SK-N-SH (cell line): ENCODE measurements at regions not wholly inside any gene's neighbourhood (a gene's known extent, or its start where the extent isn't known, plus 50 kb on each side); places are given as distances from the start of the nearest gene placed in this dataset.

ENCODE experiments used
- CTCF ChIA-PET: fragments of 300-600, 350-600 bp; formaldehyde crosslinking; extraction: SDS; loops from one replicate; lab custom pipeline; 2021; lab: Yijun Ruan, JAX
- POLR2A ChIA-PET: fragments of 350-600 bp; sonication (Branson Sonifier 250); formaldehyde crosslinking; extraction: SDS; loops from one replicate; lab custom pipeline; 2020; ENCODE audit warnings: antibody characterized with exemption, inconsistent platforms; lab: Yijun Ruan, JAX
- DNase-seq: peaks from one replicate; pipeline ENCODE4 v3.0.0; 2012
- H2AFZ ChIP-seq: fragments of 200-600 bp; sonication (generic); 2 replicates; pipeline ENCODE4 v1.8.1; 2016; ENCODE audit warnings: antibody characterized with exemption, mild to moderate bottlenecking, low read depth
- H3F3A ChIP-seq: fragments of 200-600 bp; sonication (generic); replicated peaks from 2 replicates; pipeline ENCODE3; 2016; ENCODE audit warnings: antibody characterized with exemption, mild to moderate bottlenecking; ENCODE audit not compliant: insufficient read depth
- H3K27ac ChIP-seq, 2 experiments: fragments of 200-500 bp in 1 of 2; fragments of 200-600 bp in 1 of 2; sonication (Bioruptor generic) in 1 of 2; sonication (generic), shearing (Covaris generic) in 1 of 2; 2 replicates each; pipeline versions ENCODE4 v1.5.1 to v1.6.1; 2014 to 2016; ENCODE audit warnings: low read depth in 2 of 2, inconsistent platforms in 1 of 2, low read length in 1 of 2, mild to moderate bottlenecking in 1 of 2, mixed read lengths in 1 of 2
- H3K27me3 ChIP-seq: fragments of 200-600 bp; sonication (generic), shearing (Covaris generic); 2 replicates; pipeline ENCODE4 v1.6.1; 2016; ENCODE audit warnings: mixed run types; ENCODE audit not compliant: insufficient read depth
- H3K36me3 ChIP-seq, 2 experiments: fragments of 200-500 bp in 1 of 2; fragments of 200-600 bp in 1 of 2; sonication (Bioruptor generic) in 1 of 2; sonication (generic) in 1 of 2; replicated peaks in 1 of 2; 2 replicates each; pipeline versions ENCODE3 to v1.5.1; 2014 to 2016; ENCODE audit warnings: low read length in 1 of 2, mild to moderate bottlenecking in 1 of 2; ENCODE audit not compliant: insufficient read depth in 2 of 2, control insufficient read depth in 1 of 2
- H3K4me1 ChIP-seq, 2 experiments: fragments of 200-500 bp in 1 of 2; fragments of 200-600 bp in 1 of 2; sonication (Bioruptor generic) in 1 of 2; sonication (generic), shearing (Covaris generic) in 1 of 2; 2 replicates each; pipeline versions ENCODE4 v1.5.1 to v1.6.1; 2014 to 2016; ENCODE audit warnings: low read depth in 1 of 2, low read length in 1 of 2, mixed run types in 1 of 2; ENCODE audit not compliant: insufficient read depth in 2 of 2, control insufficient read depth in 1 of 2
- H3K4me2 ChIP-seq: fragments of 200-600 bp; sonication (generic), shearing (Covaris generic); 2 replicates; pipeline ENCODE4 v1.6.1; 2017; ENCODE audit warnings: mixed run types
- H3K4me3 ChIP-seq, 2 experiments: fragments of 200-500 bp in 1 of 2; fragments of 200-600 bp in 1 of 2; sonication (Bioruptor generic) in 1 of 2; sonication (generic), shearing (Covaris generic) in 1 of 2; 2 replicates each; pipeline versions ENCODE4 v1.5.1 to v1.8.1; 2014 to 2016; ENCODE audit warnings: low read depth in 2 of 2, inconsistent platforms in 1 of 2, low read length in 1 of 2, mild to moderate bottlenecking in 1 of 2, mixed read lengths in 1 of 2, moderate library complexity in 1 of 2
- H3K79me2 ChIP-seq: fragments of 200-600 bp; sonication (generic); 2 replicates; pipeline ENCODE4 v1.8.1; 2017; ENCODE audit warnings: mild to moderate bottlenecking; ENCODE audit not compliant: insufficient read depth
- H3K9ac ChIP-seq: fragments of 200-600 bp; sonication (generic); 2 replicates; pipeline ENCODE4 v1.6.1; 2017; ENCODE audit warnings: mixed run types
- H3K9me2 ChIP-seq: fragments of 200-600 bp; sonication (generic); 2 replicates; pipeline ENCODE4 v1.6.1; 2017; ENCODE audit warnings: mixed run types
- H3K9me3 ChIP-seq: fragments of 200-600 bp; sonication (generic); 2 replicates; pipeline ENCODE4 v1.6.1; 2017; ENCODE audit warnings: mixed run types, mild to moderate bottlenecking, moderate library complexity
- H4K20me1 ChIP-seq: fragments of 200-600 bp; sonication (generic); 2 replicates; pipeline ENCODE4 v1.6.1; 2017; ENCODE audit warnings: mild to moderate bottlenecking, mixed run types; ENCODE audit not compliant: insufficient read depth
- CHD2 ChIP-seq: fragments of 150-350 bp; IDR thresholded peaks from 2 replicates; pipeline ENCODE4 v1.6.1; 2018; ENCODE audit warnings: low read length; ENCODE audit not compliant: partially characterized antibody
- ELF1 ChIP-seq: IDR thresholded peaks from 2 replicates; pipeline ENCODE4 v1.4.0; 2012
- EP300 ChIP-seq, 2 experiments: IDR thresholded peaks; 2 replicates each; pipeline versions ENCODE4 v1.4.0 to v1.6.1; 2012; ENCODE audit warnings: borderline replicate concordance in 1 of 2, low read depth in 1 of 2, low read length in 1 of 2
- FOSL2 ChIP-seq: IDR thresholded peaks from 2 replicates; pipeline ENCODE4 v1.4.0; 2012; ENCODE audit warnings: low read depth, mild to moderate bottlenecking, moderate library complexity, borderline replicate concordance
- FOXJ3 ChIP-seq: sonication (generic); formaldehyde crosslinking; IDR thresholded peaks from 2 replicates; pipeline ENCODE4 v1.5.1; 2020; ENCODE audit warnings: mild to moderate bottlenecking, missing genetic modification reagents
- FOXM1 ChIP-seq: IDR thresholded peaks from 2 replicates; pipeline ENCODE4 v1.4.0; 2012; ENCODE audit warnings: low read depth, mild to moderate bottlenecking
- GATA2 ChIP-seq: sonication (generic); formaldehyde crosslinking; IDR thresholded peaks from 2 replicates; pipeline ENCODE4 v1.5.0; 2020; ENCODE audit warnings: mild to moderate bottlenecking, missing genetic modification reagents
- NFIC ChIP-seq: IDR thresholded peaks from 2 replicates; pipeline ENCODE4 v1.4.0; 2012; ENCODE audit warnings: borderline replicate concordance
- POLR2AphosphoS5 ChIP-seq: IDR thresholded peaks from 2 replicates; pipeline ENCODE4 v1.6.1; 2012; ENCODE audit warnings: low read depth, low read length
- RAD21 ChIP-seq: IDR thresholded peaks from 2 replicates; pipeline ENCODE4 v1.6.1; 2012; ENCODE audit warnings: mild to moderate bottlenecking, low read length
- RCOR1 ChIP-seq: fragments of 150-350 bp; IDR thresholded peaks from 2 replicates; pipeline ENCODE4 v1.6.1; 2017; ENCODE audit warnings: antibody characterized with exemption, low read length
- RFX5 ChIP-seq: IDR thresholded peaks from 2 replicates; pipeline ENCODE4 v1.6.1; 2012; ENCODE audit warnings: mild to moderate bottlenecking, improper control_type of control experiment, low read length
- RXRA ChIP-seq: IDR thresholded peaks from 2 replicates; pipeline ENCODE4 v1.4.0; 2012; ENCODE audit warnings: low read depth, mild to moderate bottlenecking, borderline replicate concordance
- TAF1 ChIP-seq: IDR thresholded peaks from 2 replicates; pipeline ENCODE4 v1.6.1; 2012; ENCODE audit warnings: low read depth, mild to moderate bottlenecking, low read length, moderate library complexity, borderline replicate concordance
- TEAD4 ChIP-seq: IDR thresholded peaks from 2 replicates; pipeline ENCODE4 v1.4.0; 2012; ENCODE audit warnings: mild to moderate bottlenecking, borderline replicate concordance; ENCODE audit not compliant: insufficient read depth
- ZBTB33 ChIP-seq: IDR thresholded peaks from 2 replicates; pipeline ENCODE4 v1.4.0; 2012; ENCODE audit warnings: low read depth, borderline replicate concordance
- WGBS: methylation state at CpG from one replicate; pipeline ENCODE4 v1.1.6; 2017; ENCODE audit warnings: low lambda C conversion rate; 5-methylcytosine and 5-hydroxymethylcytosine counted together
- TF ChIP-seq, protein P1 (sequence below): IDR thresholded peaks from 2 replicates; pipeline ENCODE4 v1.4.0; 2012; ENCODE audit warnings: low read depth, borderline replicate concordance
- TF ChIP-seq, protein P2 (sequence below): fragments of 150-350 bp; IDR thresholded peaks from 2 replicates; pipeline ENCODE4 v1.6.1; 2016; ENCODE audit warnings: mild to moderate bottlenecking, low read depth, low read length
- TF ChIP-seq, protein P3 (sequence below): IDR thresholded peaks from 2 replicates; pipeline ENCODE4 v1.4.0; 2012; ENCODE audit warnings: low read depth

- no peak overlapping the region for H3K4me3 ChIP-seq
- no peak overlapping the region for H3K27ac ChIP-seq
- no peak overlapping the region for H3K9ac ChIP-seq
- no peaks in the 10 kb centered on the region for H3K79me2 ChIP-seq
- WGBS = 31% methylated on average over 2 of the region's 2 CpGs
- CTCF ChIA-PET = no interaction called here
- H3K27me3 ChIP-seq = no peaks in the 10 kb centered on the region
- POLR2A ChIA-PET = no interaction called here
- H3F3A ChIP-seq = no peaks in the 10 kb centered on the region
- H4K20me1 ChIP-seq = no peaks in the 10 kb centered on the region
- no peaks in the 10 kb centered on the region for H3K4me1 ChIP-seq
- TF ChIP-seq FOXJ3 (CRISPR knock-in tag) = no peak
- no peak for TF ChIP-seq ELF1
- no peak for TF ChIP-seq CHD2
- TF ChIP-seq TEAD4 = no peak
- TF ChIP-seq, protein P1, sequence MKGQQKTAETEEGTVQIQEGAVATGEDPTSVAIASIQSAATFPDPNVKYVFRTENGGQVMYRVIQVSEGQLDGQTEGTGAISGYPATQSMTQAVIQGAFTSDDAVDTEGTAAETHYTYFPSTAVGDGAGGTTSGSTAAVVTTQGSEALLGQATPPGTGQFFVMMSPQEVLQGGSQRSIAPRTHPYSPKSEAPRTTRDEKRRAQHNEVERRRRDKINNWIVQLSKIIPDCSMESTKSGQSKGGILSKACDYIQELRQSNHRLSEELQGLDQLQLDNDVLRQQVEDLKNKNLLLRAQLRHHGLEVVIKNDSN = no peak
- no peak for TF ChIP-seq RAD21
- TF ChIP-seq POLR2AphosphoS5 = no peak
- no peak for TF ChIP-seq GATA2
- TF ChIP-seq NFIC = no peak
- TF ChIP-seq TAF1 = no peak
- no peak for TF ChIP-seq RFX5
- TF ChIP-seq RXRA = no peak
- TF ChIP-seq FOXM1 = no peak
- TF ChIP-seq, protein P2, sequence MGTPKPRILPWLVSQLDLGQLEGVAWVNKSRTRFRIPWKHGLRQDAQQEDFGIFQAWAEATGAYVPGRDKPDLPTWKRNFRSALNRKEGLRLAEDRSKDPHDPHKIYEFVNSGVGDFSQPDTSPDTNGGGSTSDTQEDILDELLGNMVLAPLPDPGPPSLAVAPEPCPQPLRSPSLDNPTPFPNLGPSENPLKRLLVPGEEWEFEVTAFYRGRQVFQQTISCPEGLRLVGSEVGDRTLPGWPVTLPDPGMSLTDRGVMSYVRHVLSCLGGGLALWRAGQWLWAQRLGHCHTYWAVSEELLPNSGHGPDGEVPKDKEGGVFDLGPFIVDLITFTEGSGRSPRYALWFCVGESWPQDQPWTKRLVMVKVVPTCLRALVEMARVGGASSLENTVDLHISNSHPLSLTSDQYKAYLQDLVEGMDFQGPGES = no peak
- no peak for TF ChIP-seq EP300 (IDR thresholded peaks at IDR 0.05; ENCODE audit: borderline replicate concordance in 1 of 2, low read depth in 1 of 2, low read length in 1 of 2)
- TF ChIP-seq, protein P3, sequence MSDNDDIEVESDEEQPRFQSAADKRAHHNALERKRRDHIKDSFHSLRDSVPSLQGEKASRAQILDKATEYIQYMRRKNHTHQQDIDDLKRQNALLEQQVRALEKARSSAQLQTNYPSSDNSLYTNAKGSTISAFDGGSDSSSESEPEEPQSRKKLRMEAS = no peak
- TF ChIP-seq, all 33 proteins: peak for 0
- Histone ChIP-seq H2AFZ (no peak overlapping the region), H3K4me2 (no peak overlapping the region), H3K9me2 (no peaks in the 10 kb centered on the region), H3K9me3 (no peaks in the 10 kb centered on the region), H3K36me3 (no peaks in the 10 kb centered on the region)
- DNase-seq = no peak
These were observed 192.0 kb upstream of the PABPC4L start for GRCh38 chr4:134393592-134393991.

DNA sequence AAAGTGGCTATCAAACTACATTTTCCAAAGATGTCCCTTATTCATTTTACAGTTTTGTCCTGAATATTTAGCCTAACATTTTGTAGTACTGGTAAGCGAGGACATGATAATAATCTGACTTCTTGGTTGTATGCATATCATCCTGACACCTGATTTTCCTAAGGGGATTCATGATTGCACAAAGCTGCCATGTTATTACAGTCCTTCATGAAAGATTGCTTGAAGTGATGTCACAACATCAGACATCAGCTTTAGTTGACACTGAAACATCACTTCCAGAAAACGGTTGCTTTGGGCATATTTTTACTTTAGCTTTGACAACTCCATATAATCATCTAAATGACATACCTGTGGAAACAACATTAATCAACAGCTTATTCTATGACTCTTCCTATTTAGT is 188.7 kb upstream of the PABPC4L start:
- Histone ChIP-seq H3K9me3 (no peaks in the 10 kb centered on the region), H3K4me3 (no peak overlapping the region), H3K9ac (no peak overlapping the region), H3K4me2 (no peak overlapping the region), H4K20me1 (no peaks in the 10 kb centered on the region), H3K36me3 (no peaks in the 10 kb centered on the region), H3F3A (no peaks in the 10 kb centered on the region), H3K79me2 (no peaks in the 10 kb centered on the region), H3K27me3 (no peaks in the 10 kb centered on the region), H3K9me2 (no peaks in the 10 kb centered on the region), H3K4me1 (no peaks in the 10 kb centered on the region), H2AFZ (no peak overlapping the region), H3K27ac (no peak overlapping the region)
- ChIA-PET CTCF (no interaction called here), POLR2A (no interaction called here)
- TF ChIP-seq ELF1 (no peak), ZBTB33 (no peak), RCOR1 (no peak), FOSL2 (no peak), CHD2 (no peak), TAF1 (no peak)
- DNase-seq = no peak
- 0% methylated on average over 2 of the region's 2 CpGs for WGBS
